ENCODE measurements at regions not wholly inside any gene's neighbourhood (a gene's known extent, or its start where the extent isn't known, plus 50 kb on each side); places are given as distances from the start of the nearest gene placed in this dataset.

DNA sequence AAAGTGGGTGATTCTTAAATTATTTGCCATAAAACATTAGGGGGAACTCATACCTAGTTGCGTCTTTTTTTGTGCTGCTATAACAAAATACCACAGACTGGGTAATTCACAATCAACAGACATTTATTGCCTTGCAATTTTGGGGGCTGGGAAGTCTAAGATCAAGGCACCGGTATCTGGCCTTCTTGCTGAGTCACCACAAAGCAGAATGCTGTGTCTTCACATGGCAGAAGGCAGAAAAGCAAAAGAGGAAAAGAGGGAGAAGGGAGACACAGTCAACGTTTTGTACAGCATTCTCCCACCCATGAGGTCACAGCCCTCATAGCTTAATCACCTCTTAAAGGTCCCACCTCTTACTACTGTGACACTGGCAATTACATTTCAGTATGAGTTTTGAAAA, 291.0 kb downstream of the CHRM3 start:
- no peak for DNase-seq (ENCODE audit: low read depth in 2 of 2)

DNA sequence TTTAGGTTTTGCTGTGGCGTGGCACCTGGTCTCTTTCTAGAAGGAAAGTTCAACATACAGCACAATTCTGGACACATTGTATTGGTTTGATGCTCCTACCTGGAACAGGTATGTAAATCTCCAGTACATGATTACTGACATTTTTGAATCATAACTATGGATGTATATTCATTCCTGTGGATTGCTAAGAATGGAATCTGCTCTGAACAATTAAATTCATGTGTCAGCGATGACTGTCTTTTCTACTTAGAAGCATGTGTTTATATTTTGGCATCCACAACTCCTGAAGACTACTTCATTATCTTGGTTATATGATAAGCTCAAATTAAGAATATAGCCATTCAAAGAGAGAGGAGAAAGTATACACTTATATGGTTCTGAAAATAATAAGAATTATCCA, 291.8 kb downstream of the CHRM3 start:
- DNase-seq (ENCODE audit: low read depth in 2 of 2): no peak

DNA sequence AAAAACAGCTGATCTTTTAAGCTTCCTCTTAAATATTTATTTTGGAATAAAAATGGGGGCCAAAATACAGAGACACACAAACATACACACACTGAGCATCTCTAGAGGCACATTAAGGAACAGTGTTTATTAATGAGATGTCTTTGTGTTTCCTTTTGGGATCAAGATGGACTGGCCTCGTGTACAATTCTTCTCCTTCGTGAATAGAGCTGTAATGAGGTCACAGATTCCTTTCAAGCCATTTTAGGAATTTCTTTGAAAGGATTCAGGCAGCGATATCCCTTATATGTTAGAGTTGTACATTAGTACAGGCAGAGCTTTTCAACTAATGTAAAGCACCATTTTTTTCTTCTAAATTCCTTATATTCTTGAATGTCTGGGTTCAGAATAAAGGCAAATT, 295.7 kb downstream of the CHRM3 start:
- DNase-seq (ENCODE audit: low read depth in 2 of 2): no peak

DNA sequence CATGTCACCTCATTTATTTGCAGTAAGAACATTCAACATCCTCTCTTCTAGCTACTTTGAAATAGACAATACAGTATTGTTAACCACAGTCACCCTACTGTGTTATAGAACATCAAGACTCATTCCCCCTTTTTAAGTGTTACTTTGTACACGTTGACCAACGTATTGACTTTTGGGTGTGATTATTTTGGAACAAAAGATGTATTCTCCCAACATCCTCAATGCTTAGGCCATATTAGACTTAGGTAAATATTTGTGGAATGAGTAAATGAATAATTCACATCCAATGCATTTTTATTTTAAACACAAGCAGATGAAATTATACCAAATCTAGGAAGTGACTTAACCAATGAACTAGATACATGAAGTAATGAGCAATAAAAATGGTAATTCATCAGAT, 296.6 kb downstream of the CHRM3 start:
- DNase-seq (ENCODE audit: low read depth in 2 of 2): no peak

DNA sequence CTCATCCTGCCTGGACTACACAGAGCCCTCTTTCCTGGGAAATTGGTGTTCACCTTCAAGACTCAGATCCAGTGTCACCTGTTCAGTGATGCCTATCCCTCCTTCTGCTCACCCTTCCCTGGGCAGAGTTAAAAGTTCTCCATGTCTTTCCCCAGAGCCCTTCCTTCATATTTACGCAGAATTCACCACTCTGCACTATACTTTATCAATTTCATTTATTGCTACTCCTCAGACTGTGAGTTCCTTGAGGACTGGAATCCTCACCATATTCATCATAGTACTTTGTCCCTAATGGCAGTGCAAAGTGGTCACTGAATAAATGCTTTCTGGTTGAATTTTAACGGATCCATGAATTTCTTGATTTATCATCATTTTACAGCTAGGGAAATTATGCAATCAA, 300.0 kb downstream of the CHRM3 start:
- DNase-seq (ENCODE audit: low read depth in 2 of 2): no peak

DNA sequence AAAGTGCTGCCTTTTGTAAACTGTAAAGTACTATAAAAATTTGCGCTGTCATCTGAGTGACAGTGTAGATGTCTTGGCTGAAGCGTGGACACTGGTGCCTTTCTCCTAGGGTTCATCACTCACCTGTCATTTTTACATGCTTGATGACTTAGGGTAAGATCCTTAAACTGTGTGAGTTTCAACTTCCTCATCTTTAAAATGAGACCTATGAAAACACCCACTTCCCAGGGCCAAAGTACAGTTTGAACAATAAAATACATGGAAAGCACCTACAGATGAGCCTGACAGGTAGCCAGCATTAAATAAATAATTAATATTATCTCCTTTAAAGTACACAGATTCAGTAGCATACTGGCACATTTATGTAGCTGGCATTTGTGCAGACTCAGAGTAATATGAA, 309.9 kb downstream of the CHRM3 start:
- DNase-seq (ENCODE audit: low read depth in 2 of 2): no peak

DNA sequence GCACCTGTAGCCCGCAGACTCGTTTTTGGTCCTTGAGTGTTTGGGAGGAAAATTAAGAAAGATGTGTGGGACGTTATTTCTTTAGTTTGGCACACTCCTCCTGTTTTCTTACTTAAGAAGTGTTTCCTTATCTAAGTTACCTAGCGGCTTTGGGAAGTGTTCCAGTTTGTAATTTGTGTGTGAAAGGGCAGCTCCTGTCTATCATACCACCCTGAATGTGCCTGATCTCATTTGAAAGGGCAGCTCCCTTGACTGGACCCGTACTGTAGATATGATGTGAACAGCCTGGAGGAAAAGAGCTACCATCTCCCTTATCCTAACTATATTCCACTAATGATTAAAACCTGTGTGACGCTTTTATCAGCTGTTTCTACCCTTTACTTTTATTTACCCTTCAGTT, 314.3 kb downstream of the CHRM3 start:
- DNase-seq (ENCODE audit: low read depth in 2 of 2): no peak

DNA sequence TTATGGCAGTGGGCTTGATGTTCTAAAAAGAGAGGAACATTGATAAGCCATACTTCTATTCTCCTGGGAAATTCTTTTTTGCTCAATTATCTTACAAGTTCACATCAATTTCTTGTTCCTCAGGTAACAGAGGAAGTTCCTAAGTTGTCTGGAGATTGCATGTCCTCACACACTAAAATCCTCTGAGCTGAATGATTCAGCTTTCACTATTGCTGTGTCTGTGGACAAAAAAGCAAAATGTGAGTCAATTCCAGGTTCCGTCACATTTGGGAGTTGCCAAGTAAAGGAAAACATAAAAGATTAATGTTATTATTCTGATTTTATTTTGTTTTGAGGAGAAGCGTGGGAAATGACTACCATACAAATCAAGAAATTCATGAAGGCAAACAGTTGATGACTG, 316.7 kb downstream of the CHRM3 start:
- DNase-seq (ENCODE audit: low read depth in 2 of 2): no peak

DNA sequence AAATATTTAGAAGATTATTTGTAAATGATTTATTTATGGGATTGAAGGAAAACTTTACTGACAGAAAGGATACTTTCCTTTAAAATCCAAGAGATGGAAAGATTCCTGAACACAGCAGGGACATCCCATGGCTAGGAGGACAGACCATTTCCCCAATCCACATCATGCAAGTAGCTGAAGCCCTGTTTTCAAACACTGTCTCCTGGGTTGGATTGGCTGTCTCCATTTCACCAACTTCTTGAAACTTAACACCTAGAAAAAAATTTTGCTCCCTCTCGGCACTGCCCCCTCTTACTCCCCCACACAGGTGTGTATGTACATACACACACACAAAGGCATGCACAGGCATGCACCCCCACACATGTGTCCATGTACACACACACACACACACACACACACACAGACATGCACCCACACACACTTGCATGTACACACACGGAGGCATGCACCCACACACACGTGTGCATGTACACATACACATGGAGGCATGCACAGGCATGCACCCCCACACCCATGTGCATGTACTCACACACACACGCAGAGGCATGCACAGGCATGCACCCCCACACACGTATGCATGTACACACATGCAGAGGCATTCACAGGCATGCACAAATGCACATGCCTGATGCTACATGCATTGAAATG, 320.0 kb downstream of the CHRM3 start:
- DNase-seq (ENCODE audit: low read depth in 2 of 2): no peak

DNA sequence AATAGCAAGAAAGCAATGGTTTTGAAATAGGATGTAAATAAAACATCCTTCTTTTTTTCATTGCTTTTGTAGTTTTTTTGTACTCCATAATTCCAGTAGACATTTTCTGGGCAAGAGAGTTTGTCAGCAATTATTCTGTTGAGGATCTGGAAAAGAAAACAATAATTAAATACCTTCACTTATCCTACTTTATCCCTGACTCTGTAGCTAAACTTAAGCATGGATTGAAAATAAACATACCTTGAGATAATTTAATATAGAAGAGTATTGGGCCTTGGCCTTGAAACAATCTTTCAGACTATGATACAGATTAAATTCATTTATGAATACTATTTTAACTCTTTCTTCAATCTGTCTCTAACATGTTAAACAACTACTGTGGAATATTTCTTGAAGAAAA, 321.2 kb downstream of the CHRM3 start:
- DNase-seq (ENCODE audit: low read depth in 2 of 2): no peak

DNA sequence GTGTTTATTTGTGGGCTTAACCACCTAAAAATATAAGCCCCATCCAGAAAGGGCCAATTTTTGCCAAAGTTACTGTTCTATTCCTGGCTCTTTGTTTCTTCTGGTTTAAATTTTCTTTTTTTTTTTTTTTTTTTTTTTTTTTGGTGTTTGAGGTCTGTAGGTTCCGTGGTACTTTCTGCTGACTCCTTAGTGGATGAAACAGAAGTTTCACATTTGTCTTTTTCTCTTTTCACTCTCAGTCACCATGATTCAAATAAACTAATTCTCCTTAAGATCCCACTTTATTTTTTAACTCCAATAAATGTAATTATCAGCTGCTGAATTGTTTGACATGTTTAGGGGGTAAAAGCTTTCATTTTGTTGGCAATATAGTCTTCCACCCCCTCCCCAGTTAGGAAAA, 322.3 kb downstream of the CHRM3 start:
- no peak for DNase-seq (ENCODE audit: low read depth in 2 of 2)

DNA sequence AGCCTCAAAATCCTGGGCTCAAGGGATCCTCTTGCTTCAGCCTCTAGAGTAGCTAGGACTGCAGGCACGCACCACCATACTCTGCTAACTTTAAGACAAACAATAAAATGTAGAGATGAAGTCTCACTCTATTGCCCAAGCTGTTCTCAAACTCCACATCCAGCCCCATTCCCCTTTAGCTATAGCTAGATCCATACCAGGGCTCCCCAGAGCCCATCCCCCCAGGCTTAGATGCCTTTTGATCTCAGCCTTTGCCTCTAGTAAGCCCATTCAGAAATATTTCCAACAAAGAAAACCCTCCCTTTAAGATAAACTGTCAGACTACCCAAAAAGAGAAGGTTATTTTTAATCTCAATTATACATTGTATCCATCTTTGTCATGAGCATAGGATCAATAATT, 325.4 kb downstream of the CHRM3 start:
- no peak for DNase-seq (ENCODE audit: low read depth in 2 of 2)

DNA sequence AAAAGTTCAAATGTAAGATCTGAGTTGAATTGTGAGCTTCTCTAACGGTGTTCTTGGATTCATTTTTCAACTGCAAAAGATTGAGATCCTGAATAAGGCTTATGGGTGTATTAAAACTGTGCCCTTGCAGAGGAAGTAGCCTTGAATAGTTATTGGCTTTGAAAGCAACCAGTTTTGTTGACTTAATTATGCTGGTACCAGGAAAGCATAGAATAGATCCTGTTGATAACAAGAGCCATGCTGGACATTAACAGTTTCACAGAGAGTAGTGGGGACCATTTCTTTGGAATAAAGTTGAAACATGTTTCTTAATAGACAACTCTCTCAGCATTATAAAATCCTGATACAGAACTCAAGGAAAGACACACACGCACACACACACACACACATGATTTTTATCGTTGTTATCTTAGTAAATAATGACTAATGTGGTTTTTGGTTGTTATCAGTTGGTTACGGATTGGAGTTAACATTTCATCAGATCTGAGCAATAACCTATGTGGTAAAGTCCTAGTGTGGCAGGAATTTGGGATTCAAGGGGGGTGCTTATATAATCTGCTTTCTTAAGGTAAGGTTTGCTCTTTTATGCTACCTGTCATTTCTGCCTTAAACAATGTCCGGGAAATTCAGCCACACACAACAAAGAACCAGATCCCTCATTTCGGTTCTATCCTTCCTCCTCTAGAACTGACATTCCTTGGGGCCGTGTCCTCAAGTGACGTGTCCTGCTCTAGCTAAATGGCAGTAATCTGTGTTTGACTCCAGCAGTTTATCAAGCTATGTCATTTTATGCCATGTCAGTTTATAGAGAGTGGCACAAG, 330.9 kb downstream of the CHRM3 start:
- no peak for DNase-seq (ENCODE audit: low read depth in 2 of 2)

DNA sequence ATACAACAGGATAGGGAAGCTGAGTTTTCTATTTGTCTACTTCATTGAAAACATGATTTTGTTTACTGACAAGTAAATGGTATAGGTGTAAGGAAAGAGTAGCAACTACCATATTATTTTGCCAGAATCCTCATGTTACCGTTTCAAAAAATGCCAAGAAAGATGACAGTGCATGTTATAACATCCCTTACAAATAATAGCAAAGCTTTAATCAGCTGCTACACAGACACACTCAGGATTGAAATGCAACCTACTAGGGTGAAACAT, 331.5 kb downstream of the CHRM3 start:
- DNase-seq (ENCODE audit: low read depth in 2 of 2): no peak

DNA sequence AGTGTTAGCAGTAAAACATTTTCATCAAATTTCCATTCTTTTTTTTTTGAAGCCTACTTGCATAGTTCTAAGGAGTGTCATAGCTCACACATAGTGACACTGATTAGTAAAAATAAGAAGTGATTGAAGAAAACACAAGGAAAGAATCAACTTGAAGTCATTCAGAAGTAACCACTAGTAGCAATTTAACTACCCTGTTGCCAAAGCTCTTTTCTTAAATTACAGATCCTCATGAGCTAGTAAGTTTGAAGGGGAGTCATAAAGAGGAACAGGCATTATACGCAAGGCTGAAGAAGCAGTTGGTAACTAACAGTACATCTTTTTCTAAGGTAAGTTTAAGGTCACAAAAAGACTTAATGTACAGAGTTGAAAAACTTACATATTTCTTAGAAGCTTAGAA, 332.2 kb downstream of the CHRM3 start:
- DNase-seq (ENCODE audit: low read depth in 2 of 2): no peak

DNA sequence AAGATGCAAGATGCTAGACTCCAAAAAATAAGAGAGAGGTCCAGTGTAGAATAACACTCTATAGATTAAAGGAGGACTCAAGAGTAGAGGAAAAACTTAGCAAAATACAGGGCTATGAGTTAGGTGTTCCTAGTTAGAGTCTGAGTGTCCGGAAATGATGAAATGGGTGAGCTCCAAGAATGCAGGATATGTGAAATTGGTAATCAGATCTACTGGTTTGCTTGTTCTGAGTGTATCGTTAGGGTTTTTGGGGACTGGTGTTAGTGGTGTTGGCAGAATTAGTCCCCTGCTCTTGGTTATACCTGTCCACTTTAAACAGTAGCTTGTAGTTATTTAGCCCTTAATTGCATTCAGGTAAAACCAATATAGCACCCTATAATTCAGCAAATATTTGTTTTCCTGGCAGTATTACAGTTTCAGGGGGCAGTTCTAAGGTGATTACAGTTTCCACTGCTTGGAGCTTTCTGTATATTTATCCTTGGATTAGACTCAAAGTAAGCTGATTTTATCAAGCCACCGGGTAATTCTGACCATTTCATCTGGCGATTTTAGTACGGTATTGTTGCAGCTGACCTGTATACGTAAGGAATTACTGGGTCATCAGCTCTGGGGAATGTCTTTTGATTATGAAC, 332.7 kb downstream of the CHRM3 start:
- no peak for DNase-seq (ENCODE audit: low read depth in 2 of 2)

DNA sequence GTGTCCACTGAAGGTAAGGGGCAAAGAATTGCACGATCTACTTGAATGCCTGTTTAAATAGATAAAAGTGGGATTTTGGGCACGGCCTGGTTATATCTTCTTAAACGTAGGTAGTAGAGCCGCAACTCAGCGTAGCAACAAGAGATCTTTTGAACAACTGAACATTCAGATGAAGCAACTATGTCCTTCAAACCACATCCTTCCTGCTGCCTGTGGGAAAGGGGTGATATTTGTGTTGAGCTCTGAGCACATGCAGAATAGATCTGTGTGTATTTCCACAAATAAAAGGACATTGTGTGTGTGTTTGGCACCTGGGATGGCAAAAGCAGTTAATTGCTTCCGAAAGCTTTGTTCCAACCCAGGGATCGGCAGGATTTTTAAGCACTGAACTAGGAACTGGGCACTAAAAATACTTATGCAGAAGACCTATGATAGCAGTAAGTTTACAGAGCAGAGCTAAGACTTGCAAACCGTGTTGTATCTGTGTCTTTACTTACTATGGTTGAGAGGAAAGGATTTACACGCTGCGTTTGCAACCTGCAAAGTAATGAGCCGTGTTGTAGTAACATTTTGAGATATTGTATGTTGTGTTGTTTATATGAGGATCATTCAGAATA, 333.4 kb downstream of the CHRM3 start:
- peak; percentile 11 to 12 for DNase-seq (ENCODE audit: low read depth in 2 of 2)

DNA sequence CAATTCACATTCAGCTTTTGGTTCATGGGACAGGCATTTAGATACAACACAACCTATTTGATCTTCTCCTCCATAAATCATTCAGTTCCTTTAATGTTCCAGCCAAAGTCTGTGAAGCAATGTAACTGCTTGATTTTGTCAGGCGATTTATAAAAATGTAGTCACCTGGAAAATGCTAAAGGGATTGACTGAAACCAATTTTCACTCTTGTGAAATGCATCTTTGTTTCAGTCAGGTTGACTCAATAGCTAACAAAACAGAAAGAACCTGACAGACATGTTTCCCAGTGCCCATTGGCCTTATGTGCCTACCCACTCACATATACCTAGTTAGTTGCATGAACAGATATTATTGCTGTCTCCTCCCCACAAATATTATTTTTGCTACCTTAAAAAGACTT, 335.7 kb downstream of the CHRM3 start:
- DNase-seq (ENCODE audit: low read depth in 2 of 2): no peak

DNA sequence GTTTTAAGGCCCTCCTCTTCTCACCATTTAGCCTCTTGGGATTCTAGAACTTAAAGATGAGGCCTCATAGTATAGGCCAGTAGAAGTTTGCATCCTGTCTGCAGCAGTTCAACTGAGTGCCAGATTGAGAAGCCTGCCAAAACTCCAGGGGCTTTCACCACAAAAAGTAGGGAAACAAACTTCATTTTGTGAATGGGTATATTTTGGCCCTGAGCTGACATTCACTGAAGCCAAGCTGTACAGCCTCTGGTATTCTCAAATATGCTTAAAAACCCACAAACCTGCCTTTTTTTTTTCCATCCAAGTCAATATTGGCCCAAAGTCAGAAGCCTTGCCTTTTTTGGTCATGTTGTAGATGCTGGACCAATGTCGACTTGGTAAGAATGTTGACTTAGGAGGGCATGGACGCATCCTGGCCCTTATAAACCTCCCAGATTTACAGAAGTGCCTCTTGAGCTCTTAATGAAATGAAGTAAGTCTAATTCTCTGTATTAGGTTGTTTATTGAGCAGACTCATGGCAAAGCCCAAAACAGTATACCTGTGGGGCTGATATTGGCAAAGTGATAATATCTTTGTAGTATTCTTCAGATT, 337.5 kb downstream of the CHRM3 start:
- no peak for DNase-seq (ENCODE audit: low read depth in 2 of 2)

DNA sequence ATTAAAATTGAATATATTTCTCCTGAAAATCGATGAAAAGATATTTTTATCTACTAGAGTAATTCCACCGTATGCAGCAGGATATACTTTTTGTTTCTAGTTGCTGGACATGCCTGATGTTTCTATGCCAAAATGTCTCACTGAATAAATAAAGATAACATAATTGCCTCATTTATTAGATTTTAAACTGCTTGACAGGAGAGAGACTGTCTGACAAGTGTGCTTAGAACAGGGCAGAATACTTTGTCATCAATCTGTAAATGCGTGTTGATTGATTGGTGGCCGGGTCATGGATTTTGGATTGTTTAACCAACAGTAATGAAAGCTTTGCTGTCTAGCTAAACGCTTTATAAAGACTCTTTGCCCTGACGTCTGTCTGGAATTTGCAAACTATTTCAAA, 339.0 kb downstream of the CHRM3 start:
- no peak for DNase-seq (ENCODE audit: low read depth in 2 of 2)

DNA sequence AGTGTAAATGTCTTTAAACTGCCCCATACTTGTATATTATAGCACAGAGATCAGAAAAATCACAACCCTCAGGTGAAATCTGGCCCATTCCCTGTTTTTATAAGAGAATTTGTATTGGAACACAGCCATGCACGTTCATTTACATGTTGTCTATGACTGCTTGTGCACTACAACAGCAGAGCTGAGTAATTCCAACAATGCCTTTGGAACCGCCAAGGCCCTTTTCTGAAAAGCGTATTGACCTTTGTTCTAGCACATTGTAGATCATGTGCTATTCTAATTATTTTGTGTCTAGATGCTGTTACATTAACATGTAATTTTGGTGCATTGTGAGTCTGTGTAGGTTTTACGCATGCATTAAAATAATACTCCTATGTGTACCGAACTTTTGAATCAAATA, 339.6 kb downstream of the CHRM3 start:
- no peak for DNase-seq (ENCODE audit: low read depth in 2 of 2)

DNA sequence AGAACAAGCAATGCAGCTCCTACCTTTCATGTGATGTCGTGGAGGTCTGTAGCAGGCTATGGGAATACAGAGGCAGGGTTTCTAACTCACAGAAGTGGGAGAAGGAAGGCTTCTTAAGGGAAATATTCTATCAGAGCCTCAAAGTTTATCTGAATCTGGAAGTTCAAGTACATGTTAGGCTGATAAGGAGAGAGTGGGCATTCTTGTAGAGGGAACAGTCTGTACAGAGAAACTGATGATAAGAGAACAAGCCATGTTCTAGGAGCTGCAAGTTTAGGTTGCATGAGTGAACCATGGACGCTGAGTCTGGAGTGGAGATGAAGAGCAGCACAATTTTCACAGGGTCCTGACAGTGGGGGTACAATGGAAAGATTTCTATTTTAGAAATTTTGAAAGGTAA, 344.0 kb downstream of the CHRM3 start:
- DNase-seq (ENCODE audit: low read depth in 2 of 2): no peak
